Fibroblast of the aortic adventitia (primary cell): ENCODE measurements at regions not wholly inside any gene's neighbourhood (a gene's known extent, or its start where the extent isn't known, plus 50 kb on each side); places are given as distances from the start of the nearest gene placed in this dataset.

Source experiments
- DNase-seq: peaks from one replicate; pipeline ENCODE4 v3.0.0-alpha.2; 2010; ENCODE audit warnings: low read depth
- H3K4me3 ChIP-seq: 2 replicates; pipeline ENCODE4 v1.5.1; 2011; ENCODE audit warnings: low read depth, mild to moderate bottlenecking, control low read depth, low read length, moderate library complexity
- TF ChIP-seq, protein P1 (sequence below): IDR thresholded peaks from 2 replicates; pipeline ENCODE4 v1.5.1; 2011; ENCODE audit warnings: mild to moderate bottlenecking, low read length, control low read depth, inconsistent platforms; ENCODE audit not compliant: insufficient read depth

- no peak overlapping the region for H3K4me3 ChIP-seq
- no peak for DNase-seq
- TF ChIP-seq, protein P1, sequence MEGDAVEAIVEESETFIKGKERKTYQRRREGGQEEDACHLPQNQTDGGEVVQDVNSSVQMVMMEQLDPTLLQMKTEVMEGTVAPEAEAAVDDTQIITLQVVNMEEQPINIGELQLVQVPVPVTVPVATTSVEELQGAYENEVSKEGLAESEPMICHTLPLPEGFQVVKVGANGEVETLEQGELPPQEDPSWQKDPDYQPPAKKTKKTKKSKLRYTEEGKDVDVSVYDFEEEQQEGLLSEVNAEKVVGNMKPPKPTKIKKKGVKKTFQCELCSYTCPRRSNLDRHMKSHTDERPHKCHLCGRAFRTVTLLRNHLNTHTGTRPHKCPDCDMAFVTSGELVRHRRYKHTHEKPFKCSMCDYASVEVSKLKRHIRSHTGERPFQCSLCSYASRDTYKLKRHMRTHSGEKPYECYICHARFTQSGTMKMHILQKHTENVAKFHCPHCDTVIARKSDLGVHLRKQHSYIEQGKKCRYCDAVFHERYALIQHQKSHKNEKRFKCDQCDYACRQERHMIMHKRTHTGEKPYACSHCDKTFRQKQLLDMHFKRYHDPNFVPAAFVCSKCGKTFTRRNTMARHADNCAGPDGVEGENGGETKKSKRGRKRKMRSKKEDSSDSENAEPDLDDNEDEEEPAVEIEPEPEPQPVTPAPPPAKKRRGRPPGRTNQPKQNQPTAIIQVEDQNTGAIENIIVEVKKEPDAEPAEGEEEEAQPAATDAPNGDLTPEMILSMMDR, result no peak
Observed at GRCh38 chr7:84684836-84685480, 490.4 kb upstream of the SEMA3A start.

DNA sequence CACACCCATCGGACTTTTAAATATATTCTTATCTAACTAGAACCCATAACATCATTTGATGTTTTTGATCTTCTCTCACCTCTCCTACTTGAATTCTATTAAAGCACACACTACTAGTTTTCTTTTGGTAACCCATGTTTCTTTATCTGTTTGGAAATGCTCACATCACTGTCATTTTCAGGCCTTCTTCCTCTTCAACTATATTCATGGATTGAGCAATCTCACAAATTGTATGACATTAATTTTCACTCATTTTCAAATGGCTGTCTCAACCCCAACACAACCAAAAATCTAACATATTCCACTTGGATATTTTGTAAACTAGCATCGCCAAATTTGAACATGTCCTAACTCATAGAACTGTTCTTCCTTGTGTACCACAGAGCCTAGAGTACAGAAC, 488.0 kb upstream of the SEMA3A start:
- TF ChIP-seq, protein P1, result no peak
- no peak for DNase-seq

DNA sequence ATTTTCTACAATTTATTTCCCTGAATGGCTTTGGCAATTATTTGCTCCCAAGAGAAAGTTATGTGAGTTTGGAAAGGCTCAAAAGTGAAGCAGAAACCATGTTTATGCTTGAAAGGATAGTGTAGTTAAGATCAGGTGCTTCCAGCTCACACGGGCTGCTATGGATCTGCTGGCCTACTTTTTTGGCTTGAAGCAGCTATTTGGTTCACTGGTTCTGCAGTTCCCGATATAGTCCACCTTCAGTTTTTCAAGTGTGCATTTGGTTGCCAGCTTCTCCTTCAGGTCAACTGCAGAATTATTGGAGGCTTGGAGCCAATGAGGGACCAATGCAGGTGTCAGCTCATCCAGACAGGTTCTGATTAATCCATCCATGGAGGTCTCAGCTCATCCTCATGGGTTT, 484.3 kb upstream of the SEMA3A start:
- no peak overlapping the region for H3K4me3 ChIP-seq
- no peak for DNase-seq
- TF ChIP-seq, protein P1, result no peak

More for the DNA sequence above, 488.0 kb upstream of the SEMA3A start:
- no peak overlapping the region for H3K4me3 ChIP-seq

- TF ChIP-seq, protein P1, result no peak
- H3K4me3 ChIP-seq, result no peak overlapping the region
- DNase-seq, result peak; percentile 57
Observed at GRCh38 chr7:84677117-84677732, 482.6 kb upstream of the SEMA3A start.

- DNase-seq, result no peak
- TF ChIP-seq, protein P1, result no peak
- H3K4me3 ChIP-seq, result no peak overlapping the region
Observed at GRCh38 chr7:84675633-84676034, 481.0 kb upstream of the SEMA3A start.

DNA sequence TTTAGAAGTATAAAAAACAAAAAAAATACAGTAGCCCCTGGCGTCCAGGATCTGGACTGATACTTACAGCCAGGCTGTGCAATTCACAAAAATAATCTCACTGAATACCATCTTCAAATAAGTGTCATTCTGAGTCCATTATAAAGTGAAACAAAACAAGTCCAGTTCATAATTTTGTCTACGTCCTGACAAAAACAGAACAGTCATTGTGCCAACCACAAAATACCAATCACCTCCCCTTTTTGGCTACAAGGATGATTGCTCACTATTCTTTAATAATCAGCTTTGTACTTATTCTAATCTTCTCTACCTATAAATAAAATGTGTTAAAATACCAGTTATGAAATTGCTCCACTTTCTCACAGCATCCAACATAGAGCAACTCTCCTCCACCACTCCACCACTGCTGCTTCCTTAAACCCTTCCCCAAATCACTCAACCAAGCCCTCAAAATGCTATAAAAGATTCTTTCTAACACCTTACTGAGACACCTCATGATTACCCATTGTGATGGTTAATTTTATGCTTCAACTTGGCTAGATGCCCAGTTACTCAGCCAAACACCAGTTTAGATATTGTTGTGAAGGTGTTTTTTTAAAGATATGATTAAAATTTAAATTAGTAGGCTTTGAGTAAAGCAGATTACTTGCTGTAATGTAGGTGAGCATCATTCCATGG, 479.8 kb upstream of the SEMA3A start:
- H3K4me3 ChIP-seq, result no peak overlapping the region
- TF ChIP-seq, protein P1, result no peak
- DNase-seq, result peak; percentile 47
